Vagina (tissue), 2 donors: ENCODE measurements at regions not wholly inside any gene's neighbourhood (a gene's known extent, or its start where the extent isn't known, plus 50 kb on each side); places are given as distances from the start of the nearest gene placed in this dataset.

Experiments
- CTCF ChIP-seq, 3 experiments: fragments of 450-650 bp in 2 of 3; fragments of 200-600 bp in 1 of 3; sonication (generic) in 1 of 3; IDR thresholded peaks; one replicate each; pipeline ENCODE4 v1.5.1; 2017 to 2019; ENCODE audit warnings: antibody characterized with exemption in 3 of 3, mild to moderate bottlenecking in 2 of 3, moderate library complexity in 2 of 3
- POLR2A ChIP-seq, 2 donors: fragments of 450-650 bp; IDR thresholded peaks; one replicate each; pipeline ENCODE4 v1.6.1; 2017; ENCODE audit warnings: antibody characterized with exemption in 2 of 2, mild to moderate bottlenecking in 2 of 2, moderate library complexity in 2 of 2
- POLR2AphosphoS5 ChIP-seq, 2 donors: sonication (generic); formaldehyde crosslinking; IDR thresholded peaks; one replicate each; pipeline ENCODE4 v1.9.0; 2017; ENCODE audit warnings: antibody characterized with exemption in 2 of 2, mild to moderate bottlenecking in 2 of 2, low read depth in 1 of 2; ENCODE audit not compliant: insufficient read depth in 1 of 2

DNA sequence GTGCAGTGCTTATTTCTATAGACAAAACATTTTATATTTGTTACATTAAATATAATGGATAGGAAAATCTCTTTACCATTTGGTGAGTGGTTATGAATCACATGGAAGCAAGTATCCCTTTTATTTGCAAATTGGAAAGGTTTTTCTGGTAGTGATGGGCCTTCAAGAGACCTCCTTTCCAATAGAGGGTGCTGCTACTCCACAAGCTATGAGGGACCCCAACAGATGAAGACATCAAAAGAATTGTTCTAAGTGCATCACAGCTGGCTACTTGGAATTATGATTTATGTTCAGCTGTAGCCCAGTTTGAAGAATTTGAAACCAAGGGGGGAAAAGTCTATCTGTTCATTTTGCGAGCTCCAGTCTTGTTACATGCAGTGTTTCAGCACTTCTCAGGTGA is 493.7 kb upstream of the SGCD start:
- TF ChIP-seq CTCF (IDR thresholded peaks at IDR 0.05) (no peak), POLR2A (IDR thresholded peaks at IDR 0.05) (no peak), POLR2AphosphoS5 (IDR thresholded peaks at IDR 0.05; ENCODE audit: insufficient read depth in 1 of 2, low read depth in 1 of 2) (no peak)
